GM19239 (cell line): ENCODE measurements at regions not wholly inside any gene's neighbourhood (a gene's known extent, or its start where the extent isn't known, plus 50 kb on each side); places are given as distances from the start of the nearest gene placed in this dataset.

Experiments used
- DNase-seq: peaks from one replicate; pipeline ENCODE4 v3.0.0; 2011; ENCODE audit warnings: low spot score; ENCODE audit not compliant: insufficient read length
- FAIRE-seq: peaks from 2 replicates; lab custom pipeline; 2011; peaks lifted over from hg19 to GRCh38; lab: Jason Lieb, UNC

DNA sequence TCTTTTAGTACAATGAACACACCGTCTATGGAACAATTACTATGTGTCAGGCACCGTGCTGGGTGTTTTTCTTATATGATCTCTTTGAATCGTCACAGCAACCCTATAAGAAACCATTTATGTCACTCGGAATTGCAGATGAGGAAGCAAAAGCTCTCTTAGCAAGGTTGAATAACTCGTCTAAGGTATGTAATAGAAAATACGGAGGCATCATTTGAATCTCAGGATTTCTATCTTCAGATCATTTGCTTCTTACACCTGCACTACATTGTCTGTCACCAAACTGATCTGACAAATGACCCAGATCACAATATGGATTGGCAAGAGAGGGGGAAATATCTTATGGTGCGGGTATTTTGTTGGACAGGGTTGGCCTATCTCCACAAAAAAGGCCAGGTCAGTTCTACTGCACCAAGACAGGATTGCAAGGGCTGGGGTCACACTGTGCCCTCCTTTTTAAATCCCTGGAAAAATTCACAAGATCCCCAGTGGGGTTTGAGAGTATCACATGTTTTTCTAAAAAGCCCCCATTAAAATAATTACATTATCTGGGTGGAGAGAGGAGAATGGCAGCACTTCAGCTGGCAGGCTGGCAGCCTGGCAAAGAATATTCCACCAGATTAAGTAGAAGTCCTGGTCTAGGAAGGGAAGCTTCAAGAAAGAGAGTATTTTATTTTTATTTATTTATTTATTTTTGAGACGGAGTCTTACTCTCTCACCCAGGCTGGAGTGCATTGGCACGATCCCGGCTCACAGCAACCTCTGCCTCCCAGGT, 110.7 kb upstream of the CLMP start:
- peak; percentile 33 for FAIRE-seq
- DNase-seq = no peak

GRCh38 chr11:123304828-123305466, 109.9 kb upstream of the CLMP start:
- peak; percentile 65 for FAIRE-seq
- no peak for DNase-seq

DNA sequence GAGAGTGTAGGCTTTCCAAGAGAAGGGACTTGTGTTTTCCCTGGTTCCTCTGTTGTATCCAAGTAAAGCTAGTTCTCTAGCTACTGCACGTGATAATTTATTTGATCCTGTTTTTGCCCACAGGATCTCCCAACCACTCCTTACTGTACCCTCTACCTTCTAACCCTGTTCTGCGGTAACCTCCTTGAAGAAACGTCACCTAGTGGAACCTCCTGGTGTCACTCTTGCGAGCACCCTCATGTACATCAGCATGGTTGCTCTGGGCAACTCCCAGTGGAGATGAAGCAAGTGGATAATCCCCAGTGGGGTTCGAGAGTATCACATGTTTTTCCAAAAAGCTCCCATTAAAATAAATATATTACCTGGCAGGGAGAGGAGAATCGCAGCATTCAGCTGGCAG, 108.9 kb upstream of the CLMP start:
- FAIRE-seq (peak; percentile 35), DNase-seq (no peak)

GRCh38 chr11:123302751-123303195, 107.7 kb upstream of the CLMP start:
- FAIRE-seq (peak; percentile 86), DNase-seq (no peak)

GRCh38 chr11:123301696-123302400, 106.8 kb upstream of the CLMP start:
- DNase-seq (peak; percentile 67), FAIRE-seq (peak; percentile 69)

GRCh38 chr11:123301013-123301591, 106.1 kb upstream of the CLMP start:
- FAIRE-seq (peak; percentile 14), DNase-seq (no peak)

DNA sequence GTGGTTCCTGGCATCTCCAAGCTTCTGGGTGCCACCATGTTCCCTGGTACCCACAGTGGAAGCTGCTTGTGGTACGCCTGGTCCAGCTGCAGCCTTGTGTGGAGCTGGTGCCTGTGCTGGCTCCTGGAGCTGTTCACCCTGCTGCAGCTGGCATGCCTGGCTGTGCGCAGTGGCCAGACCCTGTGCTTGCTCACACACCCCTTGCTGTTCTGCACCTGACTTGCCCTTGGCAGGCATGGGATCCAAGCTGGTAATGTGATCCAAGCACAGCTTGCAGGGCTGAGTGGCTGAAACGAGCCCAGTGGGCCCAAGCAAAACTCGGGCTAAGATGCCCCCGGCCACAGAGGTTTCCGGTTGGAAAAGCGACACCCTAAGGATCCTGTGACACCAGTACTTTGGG, 104.7 kb upstream of the CLMP start:
- no peak for DNase-seq
- FAIRE-seq = no peak

DNA sequence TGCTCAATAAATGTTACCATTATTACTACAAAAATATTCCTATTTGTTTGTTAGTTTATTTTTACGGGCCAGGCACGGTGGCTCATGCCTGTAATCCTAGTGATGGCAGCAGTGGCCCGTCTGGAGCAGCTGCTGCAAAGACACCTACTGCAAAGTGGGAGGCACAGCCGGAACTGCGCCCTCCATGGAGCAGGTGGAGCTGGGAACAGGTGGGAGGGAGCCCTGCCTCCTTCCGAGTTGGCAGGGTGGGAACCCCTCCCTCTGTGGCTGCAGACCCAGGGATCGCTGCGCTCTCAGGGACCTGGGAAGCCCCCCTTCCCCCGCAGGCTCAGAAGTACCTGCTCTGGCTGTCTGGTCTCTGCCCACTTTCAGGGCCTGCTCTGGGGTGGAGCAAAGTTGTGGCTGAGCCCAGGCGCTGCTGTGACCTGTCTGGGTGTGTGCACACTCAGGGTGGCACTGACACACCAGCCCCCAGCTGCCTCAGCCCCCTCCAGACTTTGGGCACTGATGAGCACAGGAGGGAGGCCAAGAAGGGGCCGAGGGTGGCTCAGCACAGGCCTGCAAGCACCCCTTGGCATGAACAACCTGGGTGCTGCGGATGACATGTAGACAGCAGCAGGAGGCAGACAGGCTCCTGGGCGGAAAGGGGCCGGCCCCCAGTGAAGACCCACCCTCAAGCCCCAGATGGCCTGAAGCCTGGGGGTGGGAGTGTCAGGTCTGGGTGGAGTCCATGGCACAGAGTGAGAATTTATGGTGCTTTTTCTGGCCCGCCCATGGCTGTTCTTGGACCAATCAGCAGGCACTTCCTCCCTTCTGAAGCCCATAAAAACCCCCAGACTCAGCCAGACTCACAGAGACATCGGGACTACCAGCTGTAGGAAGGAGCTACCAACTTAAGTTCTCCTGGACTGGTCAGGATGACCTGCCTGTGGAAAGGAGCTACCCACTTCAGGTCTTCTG, 103.7 kb upstream of the CLMP start:
- FAIRE-seq = no peak
- DNase-seq = no peak

GRCh38 chr11:123292647-123293046, 97.6 kb upstream of the CLMP start:
- FAIRE-seq = no peak
- no peak for DNase-seq

GRCh38 chr11:123291201-123291869, 96.3 kb upstream of the CLMP start:
- no peak for FAIRE-seq
- no peak for DNase-seq

DNA sequence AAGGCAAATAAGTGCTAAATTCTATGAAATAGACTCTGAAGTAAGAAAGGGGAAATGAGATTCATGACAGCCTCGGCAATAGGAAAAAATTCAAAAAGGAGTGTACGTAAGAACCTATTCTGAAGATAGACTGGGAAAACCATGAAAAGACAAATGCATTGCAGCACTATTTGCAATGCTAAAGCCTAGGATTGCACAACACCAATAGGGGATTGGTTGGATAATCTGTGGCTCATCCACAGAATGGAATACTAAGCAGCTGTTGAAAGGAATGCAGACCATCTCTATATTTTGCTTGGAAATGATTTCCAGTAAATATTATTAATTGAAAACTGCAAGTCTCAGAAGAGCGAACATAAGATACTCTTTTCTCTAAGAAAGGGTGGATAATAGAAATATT, 91.7 kb upstream of the CLMP start:
- no peak for FAIRE-seq
- no peak for DNase-seq

DNA sequence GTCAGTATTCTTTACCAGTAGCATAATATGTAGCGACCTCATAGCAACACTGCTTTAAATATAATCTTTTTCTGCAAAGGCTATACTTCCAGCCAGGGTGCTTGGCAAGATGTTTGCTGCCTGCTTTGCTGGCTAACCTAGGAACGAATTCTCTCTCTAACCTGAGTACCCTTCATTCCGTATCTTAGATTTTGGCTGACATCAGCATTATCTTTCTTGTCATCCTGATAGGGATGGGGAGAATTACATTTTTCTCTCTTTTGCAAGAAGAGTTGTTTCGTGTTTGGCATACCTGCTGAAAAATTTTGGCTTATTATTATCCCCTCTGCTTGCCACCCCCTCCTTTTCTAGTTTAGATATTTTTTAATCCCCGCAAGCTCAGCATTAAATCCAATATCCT, 91.2 kb upstream of the CLMP start:
- DNase-seq (no peak), FAIRE-seq (no peak)

- no peak for DNase-seq
- no peak for FAIRE-seq
Measured at GRCh38 chr11:123284454-123284853, 89.4 kb upstream of the CLMP start.

DNA sequence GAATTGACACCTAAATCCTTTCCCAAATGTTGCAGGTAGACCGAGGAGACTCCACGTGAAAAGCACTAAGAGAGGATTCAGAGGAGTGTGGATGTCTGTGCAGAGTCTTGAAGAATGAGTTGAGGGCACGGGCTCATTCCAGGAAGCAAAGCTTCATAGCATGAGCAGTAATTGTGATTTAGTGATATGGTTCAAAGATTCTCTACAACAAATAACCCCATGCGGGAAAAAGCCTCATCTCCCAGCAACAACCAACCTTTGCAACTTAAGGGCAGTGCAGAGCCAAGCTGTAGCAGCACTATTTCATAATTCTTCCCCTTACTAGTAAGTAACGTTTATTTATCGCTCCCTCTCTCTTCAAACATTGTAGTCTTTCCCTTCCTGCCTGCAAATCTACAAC, 87.5 kb upstream of the CLMP start:
- no peak for DNase-seq
- no peak for FAIRE-seq

GRCh38 chr11:123273616-123274015, 78.6 kb upstream of the CLMP start:
- FAIRE-seq (no peak), DNase-seq (no peak)

DNA sequence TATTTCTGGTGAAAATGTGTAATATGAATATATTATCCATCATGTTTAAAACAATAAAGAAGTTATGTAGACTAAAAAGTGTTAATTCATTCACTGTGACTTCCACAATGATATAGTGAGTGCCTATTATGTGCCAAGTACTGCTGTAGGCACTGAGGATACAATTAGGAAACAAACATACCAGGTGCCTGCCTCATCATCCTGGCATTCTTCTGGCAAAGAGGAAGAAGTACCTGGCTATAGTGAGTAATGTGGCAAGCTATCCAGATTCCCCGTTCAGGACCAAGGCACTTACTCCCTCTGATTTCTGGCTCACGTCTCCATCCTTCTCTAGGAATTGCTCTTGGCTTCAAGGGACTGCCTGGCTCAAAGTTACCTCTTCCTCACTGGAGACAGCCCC, 77.5 kb upstream of the CLMP start:
- no peak for FAIRE-seq
- no peak for DNase-seq

DNA sequence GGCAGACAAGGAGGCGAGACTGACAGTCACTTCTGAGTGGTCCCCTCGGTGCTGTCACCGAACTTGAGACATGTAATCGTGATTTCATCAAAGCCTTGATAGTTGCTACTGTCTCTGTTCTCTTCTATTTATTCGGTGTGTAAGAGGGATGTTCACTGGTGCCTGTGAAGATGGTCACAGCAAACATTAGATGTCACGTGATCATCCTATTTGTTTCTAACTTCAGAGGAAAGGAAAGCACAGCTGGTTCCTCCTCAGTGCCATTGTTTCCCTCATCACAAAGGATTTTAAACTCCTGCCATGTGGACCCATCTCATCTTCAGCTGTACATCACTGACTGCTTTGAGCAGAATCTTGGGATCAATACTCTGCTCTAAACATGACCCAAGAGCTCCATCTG, 73.1 kb upstream of the CLMP start:
- FAIRE-seq (no peak), DNase-seq (no peak)

DNA sequence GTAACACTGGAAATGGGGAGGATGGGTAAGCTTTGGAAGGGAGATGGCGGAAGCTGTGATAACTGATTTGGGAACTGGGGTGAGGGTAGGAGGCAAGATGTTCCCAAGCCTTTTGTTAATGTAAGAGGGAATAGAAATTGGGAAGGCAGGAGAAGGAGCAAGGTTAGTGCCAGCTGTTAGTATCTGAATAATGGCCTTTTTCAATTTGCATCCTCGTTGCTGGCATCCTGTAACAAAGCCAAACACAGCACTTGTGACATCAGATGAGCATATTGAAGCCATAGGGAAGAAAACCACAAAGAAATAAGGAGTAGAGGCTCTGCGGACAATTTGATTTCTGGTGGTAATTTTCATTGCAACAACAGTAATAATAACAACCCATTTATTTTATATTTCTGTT, 70.9 kb upstream of the CLMP start:
- DNase-seq (no peak), FAIRE-seq (no peak)

DNA sequence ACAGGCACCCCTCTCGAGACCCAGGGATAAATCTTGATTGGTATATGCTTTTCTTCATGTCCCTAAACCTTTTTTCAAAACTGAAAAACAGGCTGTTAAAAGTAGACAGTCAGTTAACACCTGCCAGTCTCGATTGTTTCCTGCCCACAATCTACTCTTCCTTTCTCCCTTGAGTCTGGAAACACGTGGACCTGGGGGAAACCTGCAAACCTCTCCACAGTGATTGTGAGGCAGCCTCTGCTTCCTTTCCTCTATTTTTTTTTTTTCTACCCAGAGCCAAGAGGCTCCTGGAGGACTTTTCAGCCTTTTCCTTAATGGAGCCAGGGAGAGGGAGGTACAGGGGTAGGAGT, 69.4 kb upstream of the CLMP start:
- no peak for FAIRE-seq
- no peak for DNase-seq
